Erythroblast (primary cell): ENCODE measurements at regions not wholly inside any gene's neighbourhood (a gene's known extent, or its start where the extent isn't known, plus 50 kb on each side); places are given as distances from the start of the nearest gene placed in this dataset.

Source experiments
- GATA1 ChIP-seq: IDR thresholded peaks from 2 replicates; pipeline ENCODE4 v1.6.1; 2011; ENCODE audit warnings: low read depth, mild to moderate bottlenecking, control low read depth, low read length, moderate library complexity
- POLR2A ChIP-seq: IDR thresholded peaks from 2 replicates; pipeline ENCODE4 v1.6.1; 2011; ENCODE audit warnings: mild to moderate bottlenecking, low read length

GRCh38 chr1:229986737-229987337 is 80.2 kb upstream of the GALNT2 start:
- TF ChIP-seq POLR2A, result no peak
- no peak for TF ChIP-seq GATA1
